Activated effector memory CD4-positive, alpha-beta T cell treated with Interleukin-2 at 50 U/mL for 16 hours (primary cell): ENCODE measurements at regions not wholly inside any gene's neighbourhood (a gene's known extent, or its start where the extent isn't known, plus 50 kb on each side); places are given as distances from the start of the nearest gene placed in this dataset.

Experiments
- DNase-seq: peaks from one replicate; pipeline ENCODE4 v3.0.0-alpha.2; 2020

DNA sequence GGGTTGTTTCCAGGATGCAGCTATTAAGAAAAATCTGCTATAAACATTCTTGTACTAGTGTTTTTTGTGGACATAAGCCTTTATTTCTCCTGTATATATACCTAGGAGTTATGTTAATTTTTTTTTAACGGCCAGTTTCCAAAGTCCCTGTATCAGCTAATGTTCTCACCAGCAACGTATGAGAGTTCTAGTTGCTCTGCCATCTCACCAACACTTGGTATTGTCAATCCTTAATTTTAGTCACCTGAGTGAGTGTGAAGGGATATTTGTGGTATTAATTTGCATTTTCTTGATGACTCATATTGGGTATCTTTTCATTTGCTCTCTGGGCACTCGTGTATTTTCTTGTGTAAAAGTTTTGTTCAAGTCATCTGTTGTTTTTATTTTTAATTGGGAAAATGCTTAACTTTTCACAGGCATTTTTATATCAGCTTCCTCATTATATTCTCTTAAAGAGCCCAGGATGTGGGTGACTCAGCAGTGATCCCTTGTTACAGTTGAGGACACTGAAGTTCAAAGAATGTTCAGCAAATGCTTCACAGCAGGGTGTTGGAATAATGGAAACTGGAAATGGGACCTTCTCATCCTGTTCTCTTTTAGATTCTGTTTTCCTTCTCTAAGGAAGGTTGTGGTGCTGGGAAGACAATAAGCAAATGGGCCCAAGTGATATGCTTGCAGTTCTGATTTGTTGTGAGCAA, 176.3 kb upstream of the PRNP start:
- no peak for DNase-seq

GRCh38 chr20:4508773-4509172, 177.5 kb upstream of the PRNP start:
- no peak for DNase-seq

GRCh38 chr20:4507288-4507719, 179.0 kb upstream of the PRNP start:
- DNase-seq: no peak

DNA sequence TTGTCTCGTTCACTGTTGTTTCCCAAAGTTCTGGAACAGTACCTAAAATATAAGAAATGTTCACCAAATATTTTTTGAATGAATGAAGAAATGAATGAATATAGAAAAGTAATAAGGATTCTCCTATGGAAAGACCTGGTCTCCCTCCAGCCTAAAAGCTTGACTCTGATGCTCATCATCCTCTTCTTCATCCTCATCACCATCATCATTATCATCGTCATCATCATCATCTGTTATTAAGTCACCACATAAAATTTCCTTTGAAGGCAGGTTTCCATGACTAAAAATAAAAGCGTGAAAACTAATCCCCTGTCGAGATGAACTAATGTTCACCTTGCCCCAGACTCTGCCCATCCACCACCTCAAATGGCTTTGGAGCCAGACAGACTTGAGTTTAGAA, 181.4 kb upstream of the PRNP start:
- DNase-seq: no peak

GRCh38 chr20:4502756-4503155, 183.5 kb upstream of the PRNP start:
- no peak for DNase-seq

DNA sequence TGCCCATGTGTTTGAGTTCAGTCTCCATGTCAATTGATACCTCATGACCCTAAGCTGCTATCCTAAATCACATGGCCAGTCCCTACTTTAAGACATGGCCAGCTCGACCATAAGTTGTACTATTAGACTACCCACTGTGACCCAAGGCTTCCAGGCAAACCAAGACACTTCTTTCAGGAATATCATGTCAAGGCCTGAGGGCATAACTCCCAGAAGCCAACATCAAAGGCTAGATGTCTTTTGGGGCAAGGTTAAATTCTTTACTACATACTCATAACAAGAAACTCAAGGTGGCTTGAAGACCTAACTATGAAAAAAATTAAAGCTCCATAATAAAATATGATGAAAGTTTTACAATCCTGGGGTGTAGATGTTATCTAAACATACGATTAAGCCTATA, 192.9 kb upstream of the PRNP start:
- no peak for DNase-seq

DNA sequence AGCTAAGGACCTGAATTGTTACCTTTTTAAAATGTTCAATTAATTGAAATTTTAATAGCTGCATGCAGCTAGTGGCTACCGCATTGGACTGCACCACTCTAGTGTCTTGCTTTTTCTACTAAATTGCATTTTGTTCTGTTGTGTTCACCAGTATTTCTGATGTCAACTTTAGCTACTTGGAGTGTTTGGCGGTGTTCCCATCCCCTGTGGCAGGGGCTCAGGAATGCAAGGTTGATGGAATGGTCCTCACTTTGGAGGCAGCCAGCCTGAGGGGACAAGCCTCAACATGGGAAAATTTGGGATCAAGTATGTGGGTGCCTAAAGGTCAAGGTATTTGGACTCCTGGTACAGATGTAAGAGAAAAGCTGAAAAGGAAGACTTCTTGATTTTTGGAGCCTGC, 194.6 kb upstream of the PRNP start:
- no peak for DNase-seq

DNA sequence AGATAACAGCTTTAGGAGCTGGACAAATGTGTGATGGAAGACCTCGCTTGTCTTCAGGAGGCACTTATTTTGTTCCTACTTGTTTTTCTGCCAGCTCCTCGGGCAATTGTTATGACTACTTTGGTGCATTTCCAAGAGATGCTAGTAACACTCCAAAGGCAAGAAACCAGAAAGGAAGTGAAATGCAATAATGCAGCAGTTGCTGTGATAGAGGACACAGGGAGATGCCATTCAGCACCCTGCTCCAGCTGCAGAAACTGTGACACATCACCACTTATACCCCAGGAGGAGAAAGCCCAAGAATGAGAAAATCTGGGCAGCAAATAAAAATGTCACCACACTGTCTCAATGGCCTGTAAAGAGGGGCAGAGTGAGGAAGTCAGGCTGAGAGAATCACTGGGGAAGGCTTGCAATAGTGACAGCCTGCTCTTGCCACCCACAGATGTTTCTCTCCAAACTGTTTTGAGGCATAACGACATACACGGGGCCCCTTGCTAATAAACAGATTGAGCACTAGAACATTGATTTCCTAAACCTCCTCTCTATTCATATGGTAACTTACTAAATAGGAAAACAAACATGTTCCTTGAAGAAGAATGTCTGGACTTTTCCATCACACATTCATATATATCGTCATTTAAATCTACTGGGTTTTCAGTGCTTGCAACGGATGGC, 195.5 kb upstream of the PRNP start:
- no peak for DNase-seq

GRCh38 chr20:4490045-4490444, 196.2 kb upstream of the PRNP start:
- DNase-seq: no peak

DNA sequence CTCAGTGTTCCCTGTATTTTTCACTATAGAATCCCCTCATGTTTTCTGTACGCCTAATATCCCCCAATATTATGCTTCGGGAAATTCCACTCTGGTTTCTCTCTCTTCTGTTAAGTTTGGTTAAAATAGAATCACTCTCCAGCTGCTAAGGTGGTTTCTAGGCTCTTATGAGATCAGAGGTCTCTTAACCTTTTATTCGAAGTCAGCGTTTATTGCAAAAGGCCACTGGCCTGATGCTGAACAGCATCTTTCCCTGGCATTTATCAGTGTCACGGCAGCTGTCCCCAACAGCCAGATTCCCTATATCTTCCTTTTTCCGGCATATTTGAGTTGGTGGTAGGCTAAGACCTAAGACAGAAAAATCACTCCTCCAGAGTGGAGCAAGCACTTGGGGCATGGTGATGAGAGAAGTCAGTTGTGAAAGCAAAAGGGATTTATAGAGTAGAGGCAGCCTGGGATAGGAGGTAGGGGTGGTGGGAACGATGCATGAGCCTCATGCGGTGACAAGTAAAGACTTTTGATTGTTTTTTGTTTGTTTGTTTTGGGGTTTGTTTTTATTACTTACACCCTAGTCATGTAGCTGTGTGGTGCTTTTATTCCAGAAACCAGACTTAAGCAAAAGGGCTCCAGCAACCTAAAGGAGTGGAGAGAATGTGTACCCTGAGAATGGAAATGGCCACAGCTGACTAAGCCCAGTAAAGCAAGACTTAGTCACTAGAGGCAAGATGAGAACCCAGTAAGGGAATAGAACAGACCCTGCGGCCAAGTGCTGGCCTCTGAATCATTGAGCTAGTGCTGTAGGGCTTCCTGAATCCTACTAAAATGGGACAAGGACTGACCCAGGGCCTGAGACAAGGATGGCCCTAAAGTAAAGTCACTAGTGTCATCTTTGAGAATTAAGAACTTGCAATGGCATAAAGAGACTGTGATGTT, 197.6 kb upstream of the PRNP start:
- DNase-seq: no peak

GRCh38 chr20:4484379-4484997, 201.8 kb upstream of the PRNP start:
- no peak for DNase-seq

GRCh38 chr20:4483961-4484360, 202.3 kb upstream of the PRNP start:
- DNase-seq: no peak

DNA sequence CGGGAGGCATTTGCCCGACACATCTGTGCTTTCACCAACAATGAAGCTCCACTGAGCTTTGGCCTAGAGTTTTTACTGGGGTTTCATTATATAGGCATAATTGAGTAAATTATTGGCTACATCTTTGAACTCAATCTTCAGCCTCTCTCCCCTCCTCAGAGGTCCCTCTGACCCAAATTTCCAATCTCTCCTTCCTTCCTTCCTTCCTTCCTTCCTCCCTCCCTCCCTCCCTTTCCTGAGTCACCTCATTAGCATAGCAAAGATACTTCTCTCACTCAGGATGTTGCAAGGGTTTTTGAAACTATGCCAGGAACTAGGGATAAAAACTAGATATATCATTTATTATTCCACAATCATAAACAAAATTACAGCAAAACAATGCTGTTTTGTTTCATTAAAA, 202.8 kb upstream of the PRNP start:
- DNase-seq: no peak

DNA sequence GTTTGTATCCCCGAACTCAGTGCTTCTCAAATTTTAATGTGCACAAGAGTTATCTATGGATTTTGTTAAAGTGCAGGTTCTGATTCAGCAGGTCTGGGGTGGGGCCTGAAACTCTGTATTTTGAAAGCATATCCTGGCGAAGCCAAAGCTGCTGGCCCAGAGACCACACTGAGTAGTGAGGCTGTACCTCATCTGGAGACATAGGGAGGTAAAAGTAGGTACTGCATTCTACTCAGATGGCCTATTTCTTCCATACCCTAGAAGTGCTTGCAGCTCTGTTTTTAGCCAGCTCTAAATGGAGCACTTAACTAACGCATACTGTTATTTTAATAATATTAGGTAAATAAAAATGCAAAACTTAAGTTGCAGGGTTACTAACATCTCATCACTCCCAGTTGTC, 206.2 kb upstream of the PRNP start:
- no peak for DNase-seq

DNA sequence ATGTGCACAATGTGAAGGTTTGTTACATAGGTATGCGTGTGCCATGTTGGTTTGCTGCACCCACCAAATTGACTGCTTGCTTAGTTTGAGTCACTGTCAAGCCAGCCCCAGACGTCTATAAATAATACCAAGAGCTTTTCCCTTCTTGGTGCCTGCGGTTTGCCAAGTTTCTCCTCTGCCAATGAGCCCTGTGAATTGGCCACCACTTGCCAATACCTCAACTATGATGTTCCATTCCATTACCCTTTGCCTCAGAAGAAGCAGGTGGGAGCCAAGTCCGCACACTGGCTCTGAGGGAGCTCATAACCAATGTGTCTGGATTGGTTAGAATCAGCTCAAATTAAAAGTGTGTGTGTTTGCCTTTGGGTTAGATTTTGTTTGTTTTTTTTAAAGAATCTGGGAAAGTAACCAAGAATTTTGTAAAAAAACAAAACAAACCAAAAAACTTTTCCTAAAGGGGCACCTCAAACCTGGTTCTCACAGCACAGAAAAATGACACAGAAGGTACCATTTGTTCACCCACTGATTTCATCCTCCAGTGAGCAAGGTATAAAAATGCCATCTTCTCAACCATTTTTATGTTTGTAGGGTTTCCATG, 209.3 kb upstream of the PRNP start:
- DNase-seq: no peak

DNA sequence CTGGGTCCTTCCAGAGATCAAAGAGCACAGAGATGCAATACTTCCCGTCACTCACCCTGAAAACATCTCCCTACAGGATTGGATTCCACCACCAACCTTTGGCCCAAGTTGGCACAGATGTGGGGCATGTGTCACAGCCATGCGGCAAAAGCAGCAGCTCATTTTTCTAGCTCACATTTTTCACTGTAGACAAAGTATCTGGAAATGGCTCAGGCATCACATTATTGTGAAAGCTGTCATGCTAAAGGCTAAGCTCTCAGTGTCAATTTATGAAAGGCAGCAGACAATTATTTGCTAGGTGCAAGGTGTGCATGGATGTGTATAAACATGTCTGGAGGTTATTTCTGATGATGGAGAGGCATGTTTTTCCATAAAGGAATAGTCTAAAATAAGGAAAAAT, 213.3 kb upstream of the PRNP start:
- DNase-seq: no peak

GRCh38 chr20:4471221-4471620, 215.0 kb upstream of the PRNP start:
- no peak for DNase-seq

DNA sequence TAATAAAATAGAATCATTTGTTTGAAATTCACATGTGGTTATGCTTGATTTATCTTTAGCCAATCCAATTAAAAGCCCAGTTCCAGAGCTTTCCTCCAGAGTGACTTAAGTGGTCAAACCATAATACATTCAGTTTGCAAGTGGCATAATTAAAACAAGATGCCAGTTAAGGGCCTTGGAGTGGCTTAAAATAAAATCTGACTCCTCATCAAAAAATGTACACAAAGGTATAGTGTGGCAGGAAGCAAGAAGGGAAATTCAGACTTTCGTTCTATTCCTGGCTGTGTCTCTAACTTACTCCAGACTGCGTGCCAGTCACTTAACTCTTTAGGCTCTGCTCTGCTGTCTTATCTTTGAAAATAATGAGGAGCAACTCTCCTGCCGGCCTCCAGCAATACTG, 215.9 kb upstream of the PRNP start:
- DNase-seq: no peak

- no peak for DNase-seq
Observed at GRCh38 chr20:4469910-4470309, 216.3 kb upstream of the PRNP start.

- no peak for DNase-seq
Observed at GRCh38 chr20:4468114-4468513, 218.1 kb upstream of the PRNP start.

DNA sequence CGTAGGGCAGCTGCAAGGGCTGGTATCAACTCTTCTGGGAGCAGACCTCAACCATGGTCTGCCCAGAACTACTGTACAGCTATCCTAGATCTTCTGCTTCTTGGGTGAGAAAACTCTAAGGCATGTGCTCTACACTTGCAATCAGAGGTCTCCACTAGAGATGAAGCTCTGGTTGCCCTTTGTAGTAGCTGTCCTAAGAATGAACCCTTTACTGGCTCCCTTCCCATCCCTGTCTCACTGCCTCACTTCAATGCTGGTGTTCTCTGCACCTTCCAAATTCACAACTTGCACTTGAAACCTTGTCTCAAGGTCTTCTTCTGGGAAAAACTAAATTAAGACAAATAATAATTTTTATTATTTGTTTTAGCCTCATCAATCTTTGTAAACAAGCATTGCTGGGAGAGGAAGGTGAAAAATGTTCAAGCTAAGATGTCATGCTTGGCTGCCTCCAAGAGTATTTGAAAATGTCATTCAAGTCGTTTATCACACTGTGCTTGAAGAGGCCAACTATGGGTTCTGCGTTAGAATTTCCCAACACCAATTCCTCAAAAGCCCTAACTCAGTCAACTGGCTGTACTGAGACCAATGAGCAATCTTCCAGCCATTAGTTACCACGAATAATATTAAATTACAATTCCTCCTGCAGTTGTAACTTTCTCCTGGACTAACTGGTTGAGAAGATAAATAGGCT, 216.9 kb upstream of the ADRA1D start:
- no peak for DNase-seq

- no peak for DNase-seq
Observed at GRCh38 chr20:4465212-4465611, 216.1 kb upstream of the ADRA1D start.
